Glutamatergic neuron (in vitro differentiated cells): ENCODE measurements at regions not wholly inside any gene's neighbourhood (a gene's known extent, or its start where the extent isn't known, plus 50 kb on each side); places are given as distances from the start of the nearest gene placed in this dataset.
"Not testable (repeated sequence)": the region's sequence is repeated elsewhere in the genome, so short reads cannot be mapped to it uniquely, and the experiment has no call there.

ENCODE experiments used
- DNase-seq: peaks from one replicate; pipeline ENCODE4 v3.0.0; 2022
- H3K27ac Mint-ChIP-seq: one replicate; pipeline ENCODE4 v1.8.0; 2020; ENCODE audit warnings: mild to moderate bottlenecking, mixed read lengths, inconsistent platforms; ENCODE audit not compliant: unreplicated experiment
- H3K27me3 Mint-ChIP-seq: one replicate; pipeline ENCODE4 v1.8.0; 2020; ENCODE audit warnings: mild to moderate bottlenecking, moderate library complexity, mixed read lengths, inconsistent platforms; ENCODE audit not compliant: unreplicated experiment
- H3K36me3 Mint-ChIP-seq: one replicate; pipeline ENCODE4 v1.8.0; 2020; ENCODE audit warnings: mild to moderate bottlenecking, mixed read lengths, inconsistent platforms; ENCODE audit not compliant: unreplicated experiment
- H3K4me1 Mint-ChIP-seq: one replicate; pipeline ENCODE4 v1.8.0; 2020; ENCODE audit warnings: mild to moderate bottlenecking, low read depth, mixed read lengths, inconsistent platforms; ENCODE audit not compliant: unreplicated experiment
- H3K4me3 Mint-ChIP-seq: one replicate; pipeline ENCODE4 v1.8.0; 2020; ENCODE audit warnings: mild to moderate bottlenecking, mixed read lengths, inconsistent platforms; ENCODE audit not compliant: unreplicated experiment
- H3K9me3 Mint-ChIP-seq: one replicate; pipeline ENCODE4 v1.8.0; 2020; ENCODE audit warnings: mild to moderate bottlenecking, moderate library complexity, mixed read lengths, inconsistent platforms; ENCODE audit not compliant: unreplicated experiment
- TF ChIP-seq, protein P1 (sequence below): fragments of 200-600 bp; sonication (generic); IDR thresholded peaks from one replicate; pipeline ENCODE4 v1.5.0; 2021; ENCODE audit not compliant: partially characterized antibody, unreplicated experiment

DNA sequence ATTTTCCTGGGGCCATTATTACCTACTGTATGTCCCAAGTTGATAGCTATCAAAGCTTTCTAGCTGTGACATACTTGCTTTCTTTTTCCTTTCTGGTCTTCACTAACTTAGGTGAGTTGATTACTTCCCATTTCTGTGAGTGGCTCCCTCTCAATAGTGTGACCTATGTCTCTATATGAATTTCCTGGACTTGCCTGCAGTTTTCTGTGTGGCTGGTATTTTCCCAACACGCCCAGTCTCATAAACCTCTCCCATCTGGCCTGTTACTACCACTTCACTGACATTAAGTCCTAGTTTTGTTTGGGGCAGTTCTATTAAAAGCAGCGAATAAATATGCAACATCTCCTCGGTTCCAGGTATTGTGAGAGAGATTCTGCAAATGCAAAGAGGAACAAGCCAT, 671.2 kb downstream of the SI start:
- TF ChIP-seq, protein P1, sequence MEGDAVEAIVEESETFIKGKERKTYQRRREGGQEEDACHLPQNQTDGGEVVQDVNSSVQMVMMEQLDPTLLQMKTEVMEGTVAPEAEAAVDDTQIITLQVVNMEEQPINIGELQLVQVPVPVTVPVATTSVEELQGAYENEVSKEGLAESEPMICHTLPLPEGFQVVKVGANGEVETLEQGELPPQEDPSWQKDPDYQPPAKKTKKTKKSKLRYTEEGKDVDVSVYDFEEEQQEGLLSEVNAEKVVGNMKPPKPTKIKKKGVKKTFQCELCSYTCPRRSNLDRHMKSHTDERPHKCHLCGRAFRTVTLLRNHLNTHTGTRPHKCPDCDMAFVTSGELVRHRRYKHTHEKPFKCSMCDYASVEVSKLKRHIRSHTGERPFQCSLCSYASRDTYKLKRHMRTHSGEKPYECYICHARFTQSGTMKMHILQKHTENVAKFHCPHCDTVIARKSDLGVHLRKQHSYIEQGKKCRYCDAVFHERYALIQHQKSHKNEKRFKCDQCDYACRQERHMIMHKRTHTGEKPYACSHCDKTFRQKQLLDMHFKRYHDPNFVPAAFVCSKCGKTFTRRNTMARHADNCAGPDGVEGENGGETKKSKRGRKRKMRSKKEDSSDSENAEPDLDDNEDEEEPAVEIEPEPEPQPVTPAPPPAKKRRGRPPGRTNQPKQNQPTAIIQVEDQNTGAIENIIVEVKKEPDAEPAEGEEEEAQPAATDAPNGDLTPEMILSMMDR = no peak
- Mint-ChIP-seq H3K4me1 (no peaks in the 10 kb centered on the region), H3K27me3 (no peaks in the 10 kb centered on the region), H3K4me3 (no peak overlapping the region), H3K36me3 (no peaks in the 10 kb centered on the region), H3K9me3 (no peaks in the 10 kb centered on the region), H3K27ac (no peak overlapping the region)
- no peak for DNase-seq

DNA sequence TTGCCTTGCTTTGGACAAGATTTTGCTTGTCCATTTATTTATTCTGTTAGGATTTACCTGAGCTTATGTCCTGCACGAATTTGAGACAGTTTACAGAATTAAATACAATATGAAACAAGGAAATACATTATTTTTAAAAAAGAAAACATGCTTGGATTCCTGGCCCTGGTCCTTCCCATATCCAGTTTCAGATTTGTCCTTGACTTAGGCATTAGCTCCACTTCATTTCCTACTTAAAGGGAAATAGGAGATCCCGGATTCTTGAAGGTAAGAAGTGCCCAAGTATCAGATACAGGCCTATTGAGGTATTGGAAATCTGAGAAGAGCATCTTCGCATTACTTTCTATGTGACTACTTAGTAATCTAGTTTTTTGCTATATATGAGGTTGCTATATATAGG, 672.0 kb downstream of the SI start:
- H3K27ac Mint-ChIP-seq = no peak overlapping the region
- H3K27me3 Mint-ChIP-seq = no peaks in the 10 kb centered on the region
- no peak overlapping the region for H3K4me3 Mint-ChIP-seq
- DNase-seq = no peak
- TF ChIP-seq, protein P1 = no peak
- H3K9me3 Mint-ChIP-seq = no peaks in the 10 kb centered on the region
- H3K36me3 Mint-ChIP-seq = no peaks in the 10 kb centered on the region
- no peaks in the 10 kb centered on the region for H3K4me1 Mint-ChIP-seq

DNA sequence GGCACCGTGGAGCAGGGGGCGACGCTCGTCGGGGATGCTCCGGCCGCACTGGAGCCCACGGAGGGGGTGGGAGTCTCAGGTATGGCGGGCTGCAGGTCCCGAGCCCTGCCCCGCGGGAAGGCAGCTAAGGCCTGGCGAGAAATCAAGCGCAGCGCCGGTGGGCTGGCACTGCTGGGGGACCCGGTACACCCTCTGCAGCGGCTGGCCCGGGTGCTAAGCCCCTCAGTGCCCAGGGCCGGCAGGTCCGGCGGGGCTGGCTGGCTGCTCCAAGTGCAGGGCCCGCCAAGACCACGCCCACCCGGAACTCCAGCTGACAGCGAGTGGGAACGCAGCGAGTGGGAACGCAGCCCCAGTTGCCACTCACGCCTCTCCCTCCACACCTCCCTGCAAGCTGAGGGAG, 676.4 kb downstream of the SI start:
- no peak overlapping the region for H3K27ac Mint-ChIP-seq
- TF ChIP-seq, protein P1 = no peak
- no peak overlapping the region for H3K4me3 Mint-ChIP-seq
- no peak for DNase-seq
- no peaks in the 10 kb centered on the region for H3K36me3 Mint-ChIP-seq
- no peaks in the 10 kb centered on the region for H3K27me3 Mint-ChIP-seq
- no peaks in the 10 kb centered on the region for H3K9me3 Mint-ChIP-seq
- H3K4me1 Mint-ChIP-seq = no peaks in the 10 kb centered on the region

DNA sequence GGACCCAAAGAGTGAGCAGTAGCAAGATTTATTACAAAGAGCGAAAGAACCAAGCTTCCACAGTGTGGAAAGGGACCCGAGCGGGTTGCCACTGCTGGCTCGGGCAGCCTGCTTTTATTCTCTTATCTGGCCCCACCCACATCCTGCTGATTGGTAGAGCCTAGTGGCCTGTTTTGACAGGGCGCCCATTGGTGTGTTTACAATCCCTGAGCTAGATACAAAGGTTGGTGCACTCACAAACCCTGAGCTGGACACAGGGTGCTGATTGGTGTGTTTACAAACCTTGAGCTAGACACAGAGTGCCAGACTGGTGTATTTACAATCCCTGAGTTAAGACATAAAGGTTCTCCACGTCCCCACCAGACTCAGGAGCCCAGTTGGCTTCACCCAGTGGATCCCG, 676.9 kb downstream of the SI start:
- H3K4me3 Mint-ChIP-seq, H3K36me3 Mint-ChIP-seq, H3K27me3 Mint-ChIP-seq, H3K27ac Mint-ChIP-seq, DNase-seq, H3K4me1 Mint-ChIP-seq, H3K9me3 Mint-ChIP-seq: not testable (repeated sequence)

DNA sequence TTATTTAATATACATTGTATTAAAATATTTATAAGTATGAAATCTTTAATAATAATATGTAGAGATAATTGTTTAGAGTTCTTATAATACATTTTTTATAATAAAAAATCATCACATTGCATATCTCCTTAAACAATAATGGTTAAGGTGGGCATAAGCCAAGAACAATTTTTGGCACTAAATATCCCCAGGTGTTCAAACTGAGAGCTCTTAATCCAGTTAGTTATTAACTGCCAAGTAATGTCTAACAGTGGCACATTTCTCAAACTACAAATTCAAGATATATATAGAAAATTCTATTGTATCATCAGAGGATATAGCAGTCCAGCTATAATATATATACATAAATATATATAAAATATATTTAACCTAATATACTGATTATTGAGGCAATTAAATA, 680.8 kb downstream of the SI start:
- H3K9me3 Mint-ChIP-seq = no peaks in the 10 kb centered on the region
- no peak overlapping the region for H3K27ac Mint-ChIP-seq
- no peak for DNase-seq
- H3K27me3 Mint-ChIP-seq = no peaks in the 10 kb centered on the region
- H3K36me3 Mint-ChIP-seq = no peaks in the 10 kb centered on the region
- TF ChIP-seq, protein P1 = no peak
- H3K4me3 Mint-ChIP-seq = no peak overlapping the region
- H3K4me1 Mint-ChIP-seq = no peaks in the 10 kb centered on the region

DNA sequence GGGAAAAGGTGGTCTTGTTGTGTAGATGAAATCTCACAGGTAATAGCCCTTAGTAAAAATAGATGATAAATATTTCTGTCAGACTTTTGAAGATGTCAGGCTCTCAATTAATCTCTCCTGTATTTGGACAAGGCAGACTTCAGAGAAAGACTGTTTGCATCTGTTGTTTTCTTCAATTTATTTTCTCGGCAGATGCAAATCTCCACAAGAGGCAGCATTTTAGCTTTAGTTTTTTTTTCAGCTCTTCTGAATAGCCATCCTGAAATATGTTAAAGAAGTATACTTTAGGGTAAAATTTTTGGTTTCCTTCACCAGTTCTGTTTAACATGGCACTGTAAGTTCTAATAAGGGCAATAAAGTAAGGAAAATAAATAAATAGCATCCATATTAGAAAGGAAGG, 685.1 kb downstream of the SI start:
- no peaks in the 10 kb centered on the region for H3K4me1 Mint-ChIP-seq
- no peak for DNase-seq
- no peaks in the 10 kb centered on the region for H3K36me3 Mint-ChIP-seq
- H3K4me3 Mint-ChIP-seq = no peak overlapping the region
- H3K27ac Mint-ChIP-seq = no peak overlapping the region
- no peaks in the 10 kb centered on the region for H3K9me3 Mint-ChIP-seq
- no peaks in the 10 kb centered on the region for H3K27me3 Mint-ChIP-seq
- TF ChIP-seq, protein P1 = no peak
